Upper lobe of left lung (tissue), 4 donors: ENCODE measurements at regions not wholly inside any gene's neighbourhood (a gene's known extent, or its start where the extent isn't known, plus 50 kb on each side); places are given as distances from the start of the nearest gene placed in this dataset.

ENCODE experiments used
- CTCF ChIP-seq, 6 experiments: fragments of 450-650 bp in 4 of 6; fragments of 200-600 bp in 2 of 6; sonication (generic) in 2 of 6; IDR thresholded peaks; one replicate each; pipeline ENCODE4 v1.5.1; 2016 to 2019; ENCODE audit warnings: antibody characterized with exemption in 6 of 6
- EP300 ChIP-seq, 4 donors: sonication (generic); formaldehyde crosslinking; IDR thresholded peaks; one replicate each; pipeline ENCODE4 v1.5.1; 2017; ENCODE audit warnings: antibody characterized with exemption in 4 of 4, control low read depth in 2 of 4
- POLR2A ChIP-seq, 4 donors: fragments of 450-650 bp; IDR thresholded peaks; one replicate each; pipeline ENCODE4 v1.5.1; 2016 to 2017; ENCODE audit warnings: antibody characterized with exemption in 4 of 4, mild to moderate bottlenecking in 2 of 4
- POLR2AphosphoS5 ChIP-seq, 2 donors: sonication (generic); formaldehyde crosslinking; IDR thresholded peaks; one replicate each; pipeline ENCODE4 v1.5.1; 2017; ENCODE audit warnings: antibody characterized with exemption in 2 of 2

GRCh38 chr1:8203551-8203950 is 114.4 kb upstream of the SLC45A1 start:
- TF ChIP-seq CTCF (IDR thresholded peaks at IDR 0.05) (no peak), EP300 (IDR thresholded peaks at IDR 0.05) (no peak), POLR2AphosphoS5 (IDR thresholded peaks at IDR 0.05) (no peak), POLR2A (IDR thresholded peaks at IDR 0.05) (no peak)
